ENCODE measurements at regions not wholly inside any gene's neighbourhood (a gene's known extent, or its start where the extent isn't known, plus 50 kb on each side); places are given as distances from the start of the nearest gene placed in this dataset.

- TF ChIP-seq Cebpa-rat (IDR thresholded peaks at IDR 0.05), result no peak
- Histone ChIP-seq H3K4me3 (no peak overlapping the region), H3K36me3 (no peaks in the 10 kb centered on the region), H4K20me1 (no peaks in the 10 kb centered on the region), H3K9me3 (peaks cover 11% of the 10 kb centered on the region), H3K4me1 (no peaks in the 10 kb centered on the region), H3K27ac (no peak overlapping the region), H3K9ac (no peak overlapping the region), H3K27me3 (no peaks in the 10 kb centered on the region), H3K4me2 (no peak overlapping the region)
Observed at GRCh38 chr4:123495530-123495929, 98.9 kb downstream of the SPRY1 start.

DNA sequence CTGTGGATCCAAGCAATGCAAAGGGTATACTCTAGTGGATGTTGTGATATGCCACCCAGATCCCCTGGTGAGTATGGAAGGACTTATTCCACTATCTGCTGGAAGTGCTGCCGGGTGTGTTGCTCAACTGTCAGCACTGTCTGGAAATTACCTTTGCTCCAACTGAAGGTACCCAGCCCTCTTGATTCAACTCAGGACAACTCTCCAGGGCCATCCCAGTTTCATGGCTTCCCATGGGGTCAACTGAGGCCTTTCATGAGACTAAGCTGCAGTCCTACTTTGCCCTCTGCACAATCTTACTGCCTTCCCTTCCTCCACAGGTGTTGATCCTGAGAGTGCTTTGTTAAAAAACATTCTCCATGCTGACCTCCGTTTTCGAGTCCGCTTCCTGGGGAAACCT, 99.8 kb downstream of the SPRY1 start:
- Histone ChIP-seq H3K36me3 (no peaks in the 10 kb centered on the region), H3K9me3 (peaks cover 9% of the 10 kb centered on the region), H3K27ac (no peak overlapping the region), H4K20me1 (no peaks in the 10 kb centered on the region), H3K4me2 (no peak overlapping the region), H3K9ac (no peak overlapping the region), H3K27me3 (no peaks in the 10 kb centered on the region), H3K4me1 (no peaks in the 10 kb centered on the region), H3K4me3 (no peak overlapping the region)
- TF ChIP-seq Cebpa-rat (IDR thresholded peaks at IDR 0.05), result no peak

DNA sequence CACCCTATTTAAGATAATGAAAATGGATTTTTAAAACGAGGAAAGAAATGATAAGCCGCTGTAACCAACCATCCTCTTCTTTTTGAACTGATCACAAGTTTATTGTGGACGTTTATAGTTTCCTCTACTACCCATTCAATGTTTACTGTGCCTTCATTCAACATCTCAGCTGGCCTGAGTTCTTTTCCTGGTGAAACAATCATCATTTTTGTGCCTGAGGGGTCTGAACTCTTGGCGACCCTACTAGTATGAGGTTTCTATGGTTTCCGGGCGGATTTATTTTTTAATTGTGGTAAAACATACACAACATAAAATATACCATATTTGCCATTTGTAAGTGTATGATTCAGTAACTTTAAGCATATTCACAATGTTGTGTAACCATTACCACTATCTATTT, 100.7 kb downstream of the SPRY1 start:
- Histone ChIP-seq H3K4me3 (no peak overlapping the region), H3K27me3 (no peaks in the 10 kb centered on the region), H3K9me3 (peaks cover 9% of the 10 kb centered on the region), H3K9ac (no peak overlapping the region), H3K4me1 (no peaks in the 10 kb centered on the region), H3K27ac (no peak overlapping the region), H3K36me3 (no peaks in the 10 kb centered on the region), H3K4me2 (no peak overlapping the region), H4K20me1 (no peaks in the 10 kb centered on the region)
- no peak for TF ChIP-seq Cebpa-rat (IDR thresholded peaks at IDR 0.05)

DNA sequence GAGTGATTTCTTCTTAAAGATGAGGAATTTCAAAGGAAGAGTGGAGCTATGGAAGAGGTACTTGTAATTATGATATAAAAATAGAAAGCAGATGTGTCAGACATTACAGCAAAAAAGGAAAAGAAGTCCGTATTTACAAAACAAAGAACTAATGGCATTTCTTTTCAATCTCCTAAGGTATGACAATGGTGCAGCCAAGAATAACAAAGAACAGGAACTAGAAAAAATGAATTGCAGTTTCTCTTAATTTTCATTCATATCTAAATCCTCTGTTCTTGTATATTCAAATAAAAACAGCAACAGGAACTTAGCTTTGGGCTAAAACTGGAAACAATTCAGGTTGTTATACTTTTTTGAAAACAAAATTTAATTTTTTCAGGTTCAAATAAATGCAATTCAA, 105.1 kb downstream of the SPRY1 start:
- no peak overlapping the region for H3K9ac ChIP-seq
- H3K36me3 ChIP-seq, result no peaks in the 10 kb centered on the region
- H3K4me2 ChIP-seq, result no peak overlapping the region
- TF ChIP-seq Cebpa-rat (IDR thresholded peaks at IDR 0.05), result no peak
- no peaks in the 10 kb centered on the region for H4K20me1 ChIP-seq
- peaks cover 22% of the 10 kb centered on the region for H3K9me3 ChIP-seq
- no peak overlapping the region for H3K27ac ChIP-seq
- H3K4me3 ChIP-seq, result no peak overlapping the region
- H3K4me1 ChIP-seq, result peaks cover 15% of the 10 kb centered on the region
- H3K27me3 ChIP-seq, result peaks cover 30% of the 10 kb centered on the region

GRCh38 chr4:123503698-123504363, 107.2 kb downstream of the SPRY1 start:
- Histone ChIP-seq H3K36me3 (no peaks in the 10 kb centered on the region), H3K27me3 (peaks cover 30% of the 10 kb centered on the region), H3K27ac (no peak overlapping the region), H3K9ac (no peak overlapping the region), H3K4me3 (no peak overlapping the region), H3K9me3 (peaks cover 22% of the 10 kb centered on the region), H3K4me2 (no peak overlapping the region), H3K4me1 (peaks cover 15% of the 10 kb centered on the region), H4K20me1 (no peaks in the 10 kb centered on the region)
- no peak for TF ChIP-seq Cebpa-rat (IDR thresholded peaks at IDR 0.05)

- Histone ChIP-seq H3K9ac (no peak overlapping the region), H3K4me3 (peak overlapping the region; percentile 63), H3K4me2 (peak overlapping the region; percentile 78), H3K9me3 (peaks cover 17% of the 10 kb centered on the region), H3K36me3 (no peaks in the 10 kb centered on the region), H3K27me3 (peaks cover 30% of the 10 kb centered on the region), H3K27ac (no peak overlapping the region), H3K4me1 (peaks cover 15% of the 10 kb centered on the region), H4K20me1 (no peaks in the 10 kb centered on the region)
- TF ChIP-seq Cebpa-rat (IDR thresholded peaks at IDR 0.05), result no peak
Observed at GRCh38 chr4:123505095-123506010, 108.8 kb downstream of the SPRY1 start.

- peak overlapping the region; percentile 78 for H3K4me2 ChIP-seq
Observed at GRCh38 chr4:123506011-123506695, 109.6 kb downstream of the SPRY1 start.

DNA sequence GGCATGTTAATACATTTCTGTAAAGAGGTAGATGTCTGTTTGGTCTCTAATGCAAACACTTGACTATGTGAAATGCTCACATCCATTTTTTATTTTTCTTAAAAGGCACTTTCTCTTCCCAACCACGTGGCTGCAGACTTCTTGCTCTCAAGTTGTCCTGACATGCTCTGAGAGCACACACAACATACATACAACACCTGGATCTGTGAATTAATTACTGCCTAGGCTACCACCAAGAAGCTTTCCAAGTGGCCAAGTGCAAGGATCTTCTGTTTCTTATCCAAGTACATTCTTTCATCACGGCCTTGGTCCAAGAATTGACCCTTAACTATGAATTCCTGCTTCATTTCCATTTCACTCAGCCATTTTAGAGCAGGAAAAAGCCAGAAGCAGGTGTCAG, 110.8 kb downstream of the SPRY1 start:
- Histone ChIP-seq H3K4me2 (no peak overlapping the region), H3K27me3 (peaks cover 30% of the 10 kb centered on the region), H3K27ac (no peak overlapping the region), H3K4me1 (peaks cover 15% of the 10 kb centered on the region), H4K20me1 (no peaks in the 10 kb centered on the region), H3K4me3 (no peak overlapping the region), H3K9me3 (0 out of 2 replicates have a peak, but pooled peaks cover 12% of the 10 kb centered on the region), H3K36me3 (no peaks in the 10 kb centered on the region), H3K9ac (no peak overlapping the region)
- TF ChIP-seq Cebpa-rat (IDR thresholded peaks at IDR 0.05), result no peak

More at GRCh38 chr4:123506011-123506695, 109.6 kb downstream of the SPRY1 start:
- Histone ChIP-seq H3K4me1 (peaks cover 15% of the 10 kb centered on the region), H3K27ac (no peak overlapping the region), H3K27me3 (peaks cover 30% of the 10 kb centered on the region), H3K9me3 (0 out of 2 replicates have a peak, but pooled peaks cover 12% of the 10 kb centered on the region), H3K4me3 (peak overlapping the region; percentile 63), H4K20me1 (no peaks in the 10 kb centered on the region), H3K36me3 (no peaks in the 10 kb centered on the region), H3K9ac (no peak overlapping the region)
- TF ChIP-seq Cebpa-rat (IDR thresholded peaks at IDR 0.05), result no peak

DNA sequence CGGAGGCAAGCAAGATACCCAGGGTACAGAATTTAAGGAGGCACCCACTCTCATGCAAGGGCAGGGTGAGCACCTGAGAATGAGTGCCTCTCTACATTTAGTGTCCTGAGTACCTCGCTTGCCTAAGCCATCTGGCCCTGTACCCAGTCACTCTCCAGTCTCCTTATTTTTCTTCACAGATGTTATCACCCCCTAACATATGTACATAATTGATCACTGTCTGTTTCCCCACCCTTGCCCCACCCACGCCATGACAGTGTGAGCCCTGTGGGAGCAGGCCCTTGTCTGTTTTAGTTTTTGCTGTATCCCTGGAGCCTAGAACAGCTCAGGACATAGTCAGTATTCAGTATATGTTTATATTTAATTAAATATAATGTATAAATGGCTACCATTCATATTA, 113.6 kb downstream of the SPRY1 start:
- Histone ChIP-seq H3K9me3 (0 out of 2 replicates have a peak, but pooled peaks cover 7% of the 10 kb centered on the region), H3K27me3 (peaks cover 14% of the 10 kb centered on the region), H4K20me1 (no peaks in the 10 kb centered on the region), H3K4me1 (peaks cover 9% of the 10 kb centered on the region), H3K27ac (no peak overlapping the region), H3K9ac (no peak overlapping the region), H3K36me3 (no peaks in the 10 kb centered on the region), H3K4me3 (no peak overlapping the region), H3K4me2 (no peak overlapping the region)
- TF ChIP-seq Cebpa-rat (IDR thresholded peaks at IDR 0.05), result no peak

Measured in BLaER1 (cell line).